H1 (cell line): ENCODE measurements at regions not wholly inside any gene's neighbourhood (a gene's known extent, or its start where the extent isn't known, plus 50 kb on each side); places are given as distances from the start of the nearest gene placed in this dataset.

Experiments used
- CTCF ChIP-seq, 3 experiments: IDR thresholded peaks; 1 replicate in 2 of 3; 2 replicates in 1 of 3; pipeline versions ENCODE4 v1.5.1 to v1.6.1; 2011; ENCODE audit warnings: low read length in 3 of 3, mild to moderate bottlenecking in 3 of 3, inconsistent platforms in 2 of 3, low read depth in 1 of 3, moderate library complexity in 1 of 3; ENCODE audit not compliant: insufficient read depth in 1 of 3; ENCODE audit errors: control extremely low read depth in 1 of 3
- EZH2 ChIP-seq: fragments of 200-600 bp; sonication (generic); IDR thresholded peaks from 2 replicates; pipeline ENCODE4 v1.7.1; 2012; ENCODE audit warnings: low read depth, mild to moderate bottlenecking, moderate library complexity, low read length, inconsistent platforms; ENCODE audit not compliant: severe bottlenecking
- GTF2F1 ChIP-seq: IDR thresholded peaks from 2 replicates; pipeline ENCODE4 v1.6.1; 2012; ENCODE audit warnings: low read depth, low read length, improper control_type of control experiment, borderline replicate concordance
- RAD21 ChIP-seq, 2 experiments: IDR thresholded peaks in 1 of 2; conservative IDR thresholded peaks in 1 of 2; 2 replicates each; pipeline ENCODE4 v1.6.1; 2011; ENCODE audit warnings: low read depth in 2 of 2, low read length in 2 of 2, improper control_type of control experiment in 1 of 2, inconsistent platforms in 1 of 2, mild to moderate bottlenecking in 1 of 2, moderate library complexity in 1 of 2

DNA sequence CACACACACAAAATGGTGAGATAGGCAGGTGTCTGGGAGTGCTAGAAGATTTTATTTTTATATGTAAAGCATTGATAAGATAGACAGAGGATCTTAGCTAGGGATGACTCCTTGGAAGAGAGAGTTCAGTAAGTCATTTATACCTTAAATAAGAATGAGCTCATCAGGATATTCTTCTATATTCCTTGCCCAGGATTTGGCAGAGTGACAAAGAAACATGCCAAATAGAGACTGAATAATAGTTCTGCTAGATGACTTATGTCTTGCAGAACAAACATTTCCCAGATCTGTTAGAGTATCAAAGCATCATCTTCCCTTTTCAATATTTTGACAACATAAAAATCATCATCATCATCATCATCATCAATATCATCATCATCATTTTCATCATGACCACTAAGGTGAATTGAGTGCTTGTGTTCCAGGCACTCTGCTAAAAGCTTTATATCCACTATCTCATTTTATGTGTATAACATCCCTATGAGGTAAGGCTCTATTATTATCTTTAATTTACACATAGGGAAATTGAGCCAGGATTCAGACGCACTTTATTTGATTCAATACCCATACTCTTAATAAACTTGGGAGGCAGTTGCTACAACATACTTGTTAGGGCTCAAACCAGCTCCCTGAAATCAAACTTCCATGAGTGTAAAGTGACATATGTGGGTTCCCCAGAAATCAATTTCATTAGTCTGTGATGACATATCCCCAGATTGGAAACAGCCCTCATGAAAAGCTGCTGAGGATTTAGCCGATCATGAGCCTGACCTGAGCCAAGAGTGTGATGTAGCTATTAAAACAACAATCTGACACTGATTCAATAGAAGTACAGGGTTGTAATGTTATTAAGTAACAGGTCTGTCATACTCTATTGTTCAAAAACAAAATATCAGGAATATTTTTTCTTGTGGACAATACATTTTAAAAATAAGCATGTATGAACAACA lies 176.3 kb upstream of the SEMA6A start:
- TF ChIP-seq RAD21 (IDR thresholded peaks at IDR 0.05 in 1 of 2, conservative IDR thresholded peaks at IDR 0.05 in 1 of 2; ENCODE audit: low read depth in 2 of 2, low read length in 2 of 2) (no peak), GTF2F1 (no peak), EZH2 (no peak), CTCF (IDR thresholded peaks at IDR 0.05; ENCODE audit: control extremely low read depth in 1 of 3, insufficient read depth in 1 of 3, low read depth in 1 of 3, low read length in 3 of 3) (no peak)
